Bone marrow (tissue), 2 donors: ENCODE measurements at regions not wholly inside any gene's neighbourhood (a gene's known extent, or its start where the extent isn't known, plus 50 kb on each side); places are given as distances from the start of the nearest gene placed in this dataset.
"Not testable (repeated sequence)": the region's sequence is repeated elsewhere in the genome, so short reads cannot be mapped to it uniquely, and the experiment has no call there.

Experiments
- DNase-seq, 2 donors: peaks; one replicate each; lab custom pipeline; 2025; lab: John Stamatoyannopoulos, UW

DNA sequence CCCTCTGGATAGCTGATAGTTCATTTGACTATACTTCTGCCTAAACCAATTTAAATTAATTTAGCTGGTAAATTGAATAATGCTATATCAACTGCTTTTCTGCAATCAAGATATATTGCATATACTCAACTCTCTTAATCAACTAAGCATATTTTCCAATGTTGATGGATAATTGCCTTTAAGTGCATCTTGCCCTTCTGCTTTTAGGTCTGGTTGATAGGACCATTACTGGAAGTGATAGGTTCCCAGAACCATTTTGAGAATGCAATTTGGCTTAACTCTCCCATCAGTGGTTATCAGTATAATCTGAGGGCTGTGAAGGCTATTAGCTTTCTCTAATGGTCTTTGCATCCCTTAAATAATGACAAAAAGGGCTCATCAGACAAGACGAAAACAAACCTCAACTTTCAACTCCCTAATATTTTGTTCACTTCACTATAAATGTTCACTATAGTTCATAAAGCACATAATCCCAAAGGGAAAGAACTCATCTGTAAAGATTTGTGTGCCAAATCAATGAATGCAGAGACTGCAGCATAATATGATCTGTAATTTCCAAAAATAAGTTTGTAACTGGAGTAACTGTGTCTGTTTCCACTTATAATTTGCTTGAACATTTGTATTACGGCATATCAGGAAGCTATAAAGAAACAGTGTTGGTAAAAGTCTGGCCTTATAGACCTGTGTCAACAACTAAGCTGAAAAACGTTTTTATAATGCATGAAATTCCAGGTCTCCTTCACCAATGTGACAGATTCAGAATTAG lies 273.6 kb downstream of the FBXO8 start:
- no peak for DNase-seq

DNA sequence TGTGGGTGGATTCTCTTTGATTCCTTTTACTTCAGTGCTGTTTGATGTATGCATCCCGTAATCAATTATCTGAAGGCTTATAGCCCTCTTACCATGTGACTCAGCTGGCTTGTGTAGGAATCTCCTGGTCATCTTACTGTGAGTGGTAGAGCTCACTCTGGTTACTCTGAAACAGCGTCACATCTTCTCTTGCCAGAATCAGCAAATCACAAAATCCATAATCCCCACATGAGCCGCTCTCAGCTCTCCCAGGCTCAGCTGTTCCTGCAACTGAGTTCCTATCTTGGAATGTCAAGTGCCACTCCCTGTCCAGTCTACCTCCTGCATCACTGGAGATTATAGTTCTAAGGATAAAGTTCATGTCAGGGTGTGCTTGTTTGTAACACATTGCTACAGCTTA lies 278.0 kb downstream of the FBXO8 start:
- DNase-seq = no peak

DNA sequence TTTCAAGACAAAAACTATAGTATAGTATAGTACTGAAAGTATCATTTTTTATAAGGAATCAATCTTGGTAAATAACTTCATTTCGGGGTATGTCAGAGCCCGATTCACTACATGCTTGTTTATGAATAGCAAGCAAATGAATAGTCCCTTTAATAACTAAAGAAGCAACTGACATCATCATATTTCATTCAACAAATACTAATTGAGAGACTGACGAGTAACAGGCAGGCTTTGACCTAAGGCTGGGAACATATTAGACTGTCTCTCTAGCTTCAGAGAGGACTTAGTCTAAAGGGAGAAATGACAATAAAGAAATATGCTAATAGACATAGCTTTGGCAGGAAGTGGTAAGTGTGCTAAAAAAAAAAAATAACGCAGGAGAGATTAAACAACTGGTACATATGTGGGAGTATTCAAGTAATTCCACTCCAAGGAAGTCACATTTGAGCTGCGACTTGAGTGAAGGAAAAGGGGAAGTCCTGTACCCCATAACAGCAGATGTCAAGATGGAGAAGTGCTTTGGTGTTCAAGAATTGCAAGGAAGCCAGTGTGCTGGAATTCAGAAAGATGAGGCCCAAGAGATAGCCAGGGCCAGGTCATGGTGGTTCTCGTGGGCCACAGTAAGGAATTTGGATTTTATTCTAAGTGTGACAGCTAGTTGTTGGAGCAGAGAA lies 284.9 kb downstream of the FBXO8 start:
- peak in 1 of 2 donors; percentile 81 for DNase-seq

DNA sequence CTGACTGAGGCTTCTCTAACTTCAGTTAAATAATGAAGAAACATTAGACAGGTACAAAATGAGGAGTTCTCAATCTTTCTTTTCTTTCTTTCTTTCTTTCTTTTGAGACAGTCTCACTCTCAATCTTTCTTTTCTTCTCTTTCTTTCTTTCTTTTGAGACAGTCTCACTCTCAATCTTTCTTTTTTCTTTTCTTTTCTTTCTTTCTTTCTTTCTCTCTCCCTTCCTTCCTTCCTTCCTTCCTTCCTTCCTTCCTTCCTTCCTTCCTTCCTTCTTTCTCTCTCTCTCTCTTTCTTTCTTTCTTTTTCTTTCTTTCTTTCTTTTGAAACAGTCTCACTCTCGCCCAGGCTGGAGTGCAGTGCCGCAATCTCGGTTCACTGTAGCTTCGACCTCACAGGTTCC lies 287.7 kb downstream of the FBXO8 start:
- not testable (repeated sequence) for DNase-seq

DNA sequence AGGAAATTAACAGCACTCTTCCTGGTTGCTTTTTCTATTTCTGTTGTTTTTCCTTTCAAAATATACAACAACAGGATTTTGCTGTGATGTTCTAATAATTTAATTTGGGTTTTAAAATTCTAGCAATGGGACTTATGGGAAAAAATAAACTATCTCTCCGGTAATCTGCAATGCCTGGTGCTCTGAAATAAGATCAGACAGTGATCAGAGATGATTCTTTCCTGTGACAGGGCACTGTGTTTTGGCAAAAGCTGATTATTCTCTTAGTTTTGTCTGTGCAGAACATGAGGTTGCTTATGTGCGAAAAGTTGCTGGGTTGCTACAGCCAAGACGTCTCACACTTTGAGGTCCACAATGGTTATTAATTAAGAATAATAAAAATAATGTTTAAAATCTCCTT lies 291.7 kb downstream of the FBXO8 start:
- DNase-seq = no peak

DNA sequence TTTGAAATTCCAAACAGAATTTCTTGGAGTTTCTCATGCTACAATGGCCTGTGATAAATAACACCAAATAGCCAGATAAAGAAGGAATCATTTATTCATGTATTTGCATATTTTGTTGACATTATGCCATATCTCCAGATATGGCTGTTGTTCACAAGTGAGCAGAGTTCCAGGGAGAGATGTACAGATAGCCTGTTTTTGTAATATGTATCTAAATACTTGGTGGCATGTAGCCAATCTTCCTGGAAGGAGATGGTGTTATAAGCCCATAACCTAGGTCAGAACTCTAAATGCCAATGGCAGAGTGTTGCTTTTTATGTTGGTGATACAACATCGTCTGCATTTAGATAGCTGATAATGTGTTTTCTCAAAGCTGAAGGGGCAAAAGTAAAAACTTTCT lies 292.2 kb downstream of the FBXO8 start:
- DNase-seq = no peak

DNA sequence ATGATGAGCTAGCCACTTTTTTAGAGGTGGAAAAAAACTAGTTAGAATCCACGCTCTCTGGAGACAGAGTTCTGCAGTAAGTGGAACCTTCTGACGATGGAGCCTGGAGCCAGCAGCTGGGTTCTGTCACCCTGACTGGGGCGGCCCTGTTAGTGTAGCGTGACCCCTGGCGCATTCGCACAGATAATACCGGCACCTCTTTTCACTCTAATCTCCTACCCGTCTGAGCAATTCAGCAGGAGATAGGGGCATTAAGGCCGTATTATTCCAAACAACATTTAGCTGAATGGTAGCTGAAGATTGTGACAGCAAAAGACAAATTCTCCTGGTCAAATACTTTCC lies 292.6 kb downstream of the FBXO8 start:
- DNase-seq = no peak

DNA sequence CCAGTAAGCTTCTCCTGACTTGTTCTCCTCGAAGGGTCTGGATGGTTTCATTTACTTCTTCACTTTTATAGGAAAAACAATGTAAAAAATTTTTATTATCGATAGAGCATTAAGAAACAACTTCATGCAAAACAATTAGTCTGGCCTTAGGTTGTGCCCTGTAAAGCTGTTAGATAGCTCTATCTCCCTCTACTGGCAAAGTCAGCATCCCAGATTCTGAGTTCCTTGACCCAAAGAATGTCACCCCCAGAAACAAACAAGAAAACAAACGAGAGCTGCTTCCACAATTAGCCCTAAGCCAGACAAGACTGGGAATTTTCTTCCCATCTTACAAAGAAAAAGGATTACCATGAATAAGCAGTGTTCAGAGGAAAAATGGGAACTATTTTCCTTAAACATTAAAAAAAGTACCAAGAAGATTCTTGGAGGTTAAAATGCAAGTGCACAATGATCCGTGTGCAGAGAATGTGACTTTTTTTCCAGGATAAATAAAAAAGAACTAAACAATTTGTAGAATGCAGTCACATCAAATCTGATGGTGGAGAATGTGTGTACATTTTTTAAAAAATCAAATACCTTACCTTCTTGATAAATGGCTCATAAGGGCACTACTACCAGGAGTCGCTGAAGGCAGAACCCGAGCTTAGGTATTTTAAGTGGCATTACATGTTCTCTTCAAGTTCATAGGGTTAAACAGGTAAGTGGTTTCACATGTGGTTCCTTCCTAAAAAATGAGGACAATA lies 293.2 kb downstream of the FBXO8 start:
- no peak for DNase-seq

DNA sequence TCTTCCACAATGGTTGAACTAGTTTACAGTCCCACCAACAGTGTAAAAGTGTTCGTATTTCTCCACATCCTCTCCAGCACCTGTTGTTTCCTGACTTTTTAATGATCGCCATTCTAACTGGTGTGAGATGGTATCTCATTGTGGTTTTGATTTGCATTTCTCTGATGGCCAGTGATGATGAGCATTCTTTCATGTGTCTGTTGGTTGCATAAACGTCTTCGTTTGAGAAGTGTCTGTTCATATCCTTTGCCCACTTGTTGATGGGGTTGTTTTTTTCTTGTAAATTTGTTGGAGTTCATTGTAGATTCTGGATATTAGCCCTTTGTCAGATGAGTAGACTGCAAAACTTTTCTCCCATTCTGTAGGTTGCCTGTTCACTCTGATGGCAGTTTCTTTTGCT lies 319.9 kb downstream of the FBXO8 start:
- not testable (repeated sequence) for DNase-seq

DNA sequence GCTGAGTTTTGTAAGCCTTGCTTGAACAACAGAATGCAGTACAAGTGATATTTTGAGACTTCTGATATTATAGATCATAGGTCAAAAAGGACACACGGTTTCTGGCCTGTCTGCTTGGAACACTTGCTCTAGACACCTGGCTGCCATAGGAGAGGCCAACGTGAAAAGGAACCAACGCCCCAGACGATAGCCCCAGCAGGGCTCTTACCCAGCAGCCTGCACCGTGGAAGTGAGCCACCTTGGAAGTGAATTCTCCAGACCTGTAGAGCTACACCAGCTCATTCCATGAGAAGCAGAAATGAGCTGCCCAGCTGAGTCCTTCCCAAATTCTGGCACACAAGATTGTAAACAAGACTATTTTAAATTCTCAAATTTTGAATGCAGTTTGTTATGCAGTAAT lies 323.1 kb downstream of the FBXO8 start:
- no peak for DNase-seq

DNA sequence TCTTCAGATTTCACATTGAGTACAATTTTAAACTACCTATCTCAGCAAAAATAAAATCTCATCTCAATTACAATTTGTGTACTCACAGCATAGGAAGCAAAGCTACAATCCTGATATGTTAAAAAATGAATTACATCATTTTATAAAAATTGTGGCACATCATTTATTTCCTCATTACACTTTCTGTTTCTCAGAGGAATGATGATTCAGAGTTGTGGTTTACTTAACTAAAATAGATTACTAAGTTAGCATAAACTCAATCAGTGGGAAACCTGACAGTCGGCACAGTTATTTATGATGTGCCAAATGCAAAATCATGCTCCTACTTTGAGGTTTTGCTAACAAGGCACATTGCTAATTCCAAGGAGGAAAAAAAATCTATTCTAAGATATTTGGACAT lies 325.0 kb downstream of the FBXO8 start:
- no peak for DNase-seq

DNA sequence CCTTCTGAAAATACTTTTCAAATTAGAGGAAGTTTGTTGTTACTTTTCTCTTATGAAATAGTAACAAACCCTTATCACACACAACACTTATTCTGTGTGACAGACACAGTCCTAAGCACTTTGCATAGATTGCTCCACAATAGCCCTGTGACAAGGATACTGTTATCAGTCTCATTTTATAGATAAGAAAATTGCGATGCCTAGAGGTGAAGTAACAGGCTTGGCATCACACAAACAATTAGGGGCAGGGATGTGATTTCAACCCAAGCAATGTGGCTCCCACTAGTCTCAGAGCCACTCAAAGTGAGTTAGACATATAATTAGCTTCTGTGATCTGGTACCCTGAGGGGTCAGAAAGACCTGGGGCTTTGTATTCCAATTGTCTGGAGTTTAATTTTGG lies 339.9 kb downstream of the FBXO8 start:
- DNase-seq = no peak

DNA sequence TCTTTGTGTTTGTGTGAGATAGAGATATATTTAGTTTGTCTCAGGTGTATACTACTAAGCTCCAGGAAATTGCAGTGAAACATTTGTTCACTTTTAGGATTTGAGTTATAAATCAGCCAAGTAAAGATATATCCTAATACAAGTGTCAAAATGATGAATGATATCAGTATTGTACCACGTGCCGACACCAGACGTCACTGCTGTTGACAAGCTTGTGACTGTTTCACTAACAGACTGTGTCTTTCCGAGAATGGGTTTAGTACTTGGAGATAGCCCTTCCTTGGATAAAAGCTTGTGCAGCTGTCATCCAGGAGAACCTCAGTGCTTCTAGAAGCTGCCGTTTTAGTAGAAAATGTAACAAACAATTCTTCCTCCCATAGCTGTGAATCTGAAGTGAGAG lies 343.3 kb downstream of the FBXO8 start:
- no peak for DNase-seq

DNA sequence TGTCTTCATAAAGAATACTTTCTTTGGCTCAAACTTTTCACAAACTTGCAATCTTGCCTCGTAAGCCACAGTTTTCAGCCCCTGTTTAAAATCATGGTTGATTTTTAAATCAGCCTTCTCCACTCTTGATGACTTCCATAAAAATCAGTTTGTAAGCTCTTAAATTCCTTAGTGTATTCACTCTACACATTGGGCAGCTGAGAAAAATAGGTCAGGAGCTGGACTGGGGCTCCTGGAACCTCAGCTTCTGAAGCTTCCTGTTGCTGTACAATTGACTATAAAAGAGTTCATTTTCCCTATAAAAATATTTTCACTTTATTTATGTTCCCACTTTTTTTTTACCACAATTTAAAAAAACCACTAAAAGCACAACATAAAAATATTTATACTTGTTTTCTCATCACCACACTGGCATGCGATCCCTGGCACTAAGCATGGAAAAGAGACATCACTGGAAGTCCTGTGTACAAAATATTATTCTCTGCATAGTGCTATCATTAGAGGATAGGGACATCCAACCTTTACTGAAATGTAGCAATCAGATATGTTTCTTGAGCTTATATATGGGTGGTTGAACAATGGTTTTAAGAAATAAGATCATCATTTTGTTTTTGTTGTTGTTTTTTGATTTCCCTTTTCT lies 345.7 kb downstream of the FBXO8 start:
- DNase-seq = no peak

DNA sequence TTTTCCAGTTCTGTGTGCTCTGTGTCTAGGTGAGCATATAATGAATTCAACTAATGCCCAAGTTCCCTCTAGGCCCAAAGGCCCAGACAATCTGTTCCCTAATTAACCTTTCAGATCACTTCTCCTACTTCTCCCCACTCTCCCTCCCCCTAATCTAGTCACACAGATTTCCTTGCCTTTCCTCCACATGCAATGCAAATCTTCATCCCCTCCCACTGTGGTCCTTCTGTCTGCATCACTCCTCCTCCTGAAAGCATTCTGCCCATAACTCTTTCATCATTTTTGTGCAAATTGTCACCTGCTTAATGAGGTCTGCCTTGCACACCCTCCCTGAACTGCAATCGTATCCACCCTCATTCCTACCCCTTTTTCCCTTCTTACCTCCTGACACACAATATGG lies 346.6 kb downstream of the FBXO8 start:
- no peak for DNase-seq

DNA sequence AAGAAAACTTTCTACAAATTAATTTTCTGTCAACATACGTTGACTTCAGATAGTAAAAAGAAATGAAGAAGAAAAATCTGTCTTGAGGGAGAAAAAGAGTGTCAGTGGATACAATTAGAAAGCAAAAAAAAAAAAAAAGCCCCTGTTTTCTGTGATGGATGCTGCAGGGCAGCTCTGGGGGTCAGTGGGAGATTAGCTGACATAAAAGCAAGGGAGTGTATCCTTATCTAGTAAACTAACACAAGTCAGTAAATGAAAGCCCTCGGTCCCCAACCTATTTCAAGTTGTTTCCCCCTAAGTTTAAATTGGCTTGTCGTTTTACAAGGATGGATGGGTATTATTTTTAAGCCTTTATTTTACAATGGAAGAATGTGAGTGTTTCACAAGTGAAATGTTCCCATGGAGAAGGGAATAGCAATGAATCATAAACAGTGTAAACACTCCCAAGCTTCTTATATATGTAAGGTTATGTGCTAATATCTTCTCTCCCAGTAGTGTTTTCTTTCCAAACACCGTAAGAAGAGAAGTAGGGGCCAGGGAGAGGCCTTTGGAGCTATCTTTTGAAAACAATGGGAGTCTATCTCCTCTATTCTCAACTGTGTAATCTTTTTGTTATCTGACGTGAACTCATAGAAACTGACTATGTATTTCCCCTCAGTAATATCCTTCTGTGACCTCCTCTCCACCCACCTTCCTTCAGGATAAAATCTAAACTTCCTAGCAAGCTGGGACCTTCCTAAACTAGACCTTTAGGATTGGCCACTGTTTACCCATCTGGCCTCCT lies 347.7 kb downstream of the FBXO8 start:
- DNase-seq = no peak

DNA sequence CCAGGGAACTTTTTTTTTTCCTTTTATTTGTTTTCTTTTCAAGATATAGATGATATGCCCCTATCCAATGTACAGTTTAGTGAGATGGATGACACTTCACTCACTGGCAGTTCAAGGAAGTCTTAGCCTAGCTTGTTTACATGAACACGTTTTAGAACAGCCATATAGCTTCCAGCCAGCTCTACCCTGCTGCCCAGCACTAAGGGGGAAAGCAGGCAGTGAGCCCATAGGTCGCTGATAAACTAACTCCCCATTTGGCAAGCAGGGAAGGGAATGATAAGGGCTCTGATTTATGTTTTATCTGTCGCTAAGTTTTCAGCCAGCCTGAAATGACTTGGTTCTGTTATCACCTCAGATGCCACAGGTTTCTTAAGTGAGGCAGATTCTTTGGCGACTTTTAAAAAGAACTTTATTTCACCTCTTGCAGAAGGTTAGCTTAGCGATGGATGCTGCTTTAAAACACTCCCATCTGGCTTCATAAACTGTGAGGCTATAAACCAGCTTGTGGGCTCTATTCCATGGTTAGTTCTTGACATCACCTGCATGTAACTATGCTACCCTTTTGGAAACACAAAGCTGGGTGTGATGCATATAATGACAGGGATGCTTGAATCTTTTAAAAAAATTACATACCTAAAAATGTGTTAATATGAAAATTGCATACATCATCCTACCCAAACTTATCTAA lies 348.4 kb downstream of the FBXO8 start:
- no peak for DNase-seq

DNA sequence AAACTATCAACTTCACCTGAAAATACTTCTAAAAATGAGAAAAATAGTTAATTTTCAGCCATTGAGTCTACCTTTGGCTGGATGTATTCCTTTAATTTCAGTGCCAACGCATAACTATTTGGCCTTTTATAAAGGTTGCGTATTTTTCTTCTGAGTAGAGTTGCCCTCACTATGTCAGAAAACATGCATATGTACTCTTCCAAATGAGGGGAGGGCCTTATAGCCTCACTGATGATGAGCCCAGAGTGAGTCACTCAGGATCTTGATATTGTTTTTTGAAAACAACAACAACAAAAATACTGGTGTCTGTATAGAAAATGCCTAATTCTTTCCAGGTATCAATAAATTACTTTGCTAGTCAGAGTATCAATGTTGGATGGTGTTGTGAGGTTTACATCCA lies 349.3 kb downstream of the FBXO8 start:
- no peak for DNase-seq

DNA sequence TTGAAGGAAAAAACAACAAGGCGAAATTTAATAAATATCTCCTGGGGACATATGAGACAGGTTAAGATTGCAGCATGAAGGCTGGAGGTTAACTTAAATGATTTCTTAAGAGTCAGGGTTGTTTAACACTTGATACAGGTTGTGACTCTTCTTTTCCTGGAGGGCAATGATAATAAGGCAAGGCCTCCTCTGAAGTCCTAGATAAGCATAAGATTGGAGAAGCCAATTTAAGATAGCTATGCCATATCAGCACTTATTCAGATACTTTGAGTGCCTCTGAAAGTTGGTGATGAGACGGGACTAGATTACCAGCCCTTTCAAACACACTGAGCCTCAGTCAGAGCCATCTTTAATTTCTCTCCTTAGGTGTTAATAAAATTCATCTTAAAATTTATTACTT lies 350.8 kb downstream of the FBXO8 start:
- no peak for DNase-seq

DNA sequence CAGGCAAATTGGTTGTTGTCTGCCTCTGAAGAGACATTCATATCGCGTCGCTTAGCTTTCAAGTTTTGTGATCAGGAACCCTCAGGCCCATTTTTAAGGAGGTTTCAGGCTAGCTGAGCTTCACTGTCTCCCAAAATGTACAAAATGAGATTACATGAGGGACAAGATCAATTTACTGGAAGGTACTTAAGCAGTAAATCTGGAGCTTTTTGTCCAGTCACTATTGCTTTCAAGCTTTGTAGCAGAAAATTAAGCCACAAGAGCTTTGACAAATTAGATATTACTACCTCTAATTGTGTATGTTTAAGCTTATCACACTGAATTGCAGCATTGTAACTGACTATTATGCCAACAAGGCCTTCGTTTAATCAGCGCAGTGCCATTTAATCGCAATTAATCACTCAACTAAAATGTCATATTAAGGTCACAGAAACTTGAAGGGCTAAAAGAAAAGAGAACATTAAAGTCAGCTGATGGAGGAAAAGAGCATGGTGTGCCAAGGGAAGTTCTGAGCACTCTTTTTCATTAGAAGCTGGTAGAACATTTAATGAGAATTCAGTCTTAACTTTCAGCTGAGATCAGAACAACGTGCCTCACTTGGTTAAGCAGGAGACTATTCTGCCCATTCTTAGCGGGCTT lies 353.0 kb downstream of the FBXO8 start:
- DNase-seq = no peak

DNA sequence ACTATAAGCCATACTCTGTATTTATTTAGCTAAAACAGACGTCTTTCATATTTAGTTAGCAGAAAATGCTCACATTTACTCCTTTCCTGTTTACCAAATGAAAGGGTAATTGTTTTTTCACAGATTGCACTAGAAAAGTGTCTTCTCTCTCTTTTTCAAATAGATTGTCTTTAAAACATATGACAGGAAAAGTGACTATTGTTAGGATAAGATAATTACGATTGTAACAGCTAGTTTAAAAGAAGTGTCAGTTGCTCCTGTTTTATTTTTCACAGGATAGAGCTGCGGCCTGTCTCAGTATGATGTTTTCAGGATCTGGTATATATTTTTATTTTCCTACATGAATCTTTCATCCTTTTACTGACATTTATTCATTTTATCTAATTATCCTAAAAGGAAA lies 353.5 kb downstream of the FBXO8 start:
- no peak for DNase-seq
